DOHH2 (cell line): ENCODE measurements at regions not wholly inside any gene's neighbourhood (a gene's known extent, or its start where the extent isn't known, plus 50 kb on each side); places are given as distances from the start of the nearest gene placed in this dataset.
"Not testable (repeated sequence)": the region's sequence is repeated elsewhere in the genome, so short reads cannot be mapped to it uniquely, and the experiment has no call there.

Source experiments
- H3F3A ChIP-seq: fragments of 200-600 bp; sonication (generic), shearing (Covaris generic); 2 replicates; pipeline ENCODE4 v1.6.0; 2016; ENCODE audit warnings: antibody characterized with exemption, mild to moderate bottlenecking; ENCODE audit not compliant: control insufficient read depth, insufficient read depth
- H3K27ac ChIP-seq: fragments of 200-600 bp; sonication (generic); 2 replicates; pipeline ENCODE4 v1.5.1; 2014; ENCODE audit warnings: low read depth, mild to moderate bottlenecking, low read length, moderate library complexity
- H3K27me3 ChIP-seq: fragments of 200-600 bp; sonication (generic); 2 replicates; pipeline ENCODE4 v1.6.1; 2014; ENCODE audit warnings: mild to moderate bottlenecking, low read length, mixed read lengths; ENCODE audit not compliant: control insufficient read depth
- H3K36me3 ChIP-seq: fragments of 200-600 bp; sonication (generic); 2 replicates; pipeline ENCODE4 v1.6.1; 2014; ENCODE audit warnings: mild to moderate bottlenecking, low read length, moderate library complexity, mixed read lengths; ENCODE audit not compliant: control insufficient read depth
- H3K4me1 ChIP-seq: fragments of 200-600 bp; sonication (generic); 2 replicates; pipeline ENCODE4 v1.6.1; 2014; ENCODE audit warnings: mild to moderate bottlenecking, low read length, mixed read lengths; ENCODE audit not compliant: control insufficient read depth
- H3K4me2 ChIP-seq: fragments of 200-600 bp; sonication (generic); 2 replicates; pipeline ENCODE4 v1.6.0; 2014; ENCODE audit warnings: mild to moderate bottlenecking, low read length, moderate library complexity
- H3K4me3 ChIP-seq: fragments of 200-600 bp; sonication (generic); 2 replicates; pipeline ENCODE4 v1.5.1; 2014; ENCODE audit warnings: mild to moderate bottlenecking, low read length, mixed read lengths
- H3K79me2 ChIP-seq: fragments of 200-600 bp; sonication (generic); 2 replicates; pipeline ENCODE4 v1.6.1; 2014; ENCODE audit warnings: mild to moderate bottlenecking, low read length, mixed read lengths; ENCODE audit not compliant: control insufficient read depth
- H3K9me2 ChIP-seq: fragments of 200-600 bp; sonication (generic); replicated peaks from 2 replicates; pipeline ENCODE4 v1.6.1; 2014; ENCODE audit warnings: mild to moderate bottlenecking, low read length, mixed read lengths; ENCODE audit not compliant: control insufficient read depth
- H3K9me3 ChIP-seq: fragments of 200-600 bp; sonication (generic); 2 replicates; pipeline ENCODE4 v1.6.1; 2014; ENCODE audit warnings: antibody characterized with exemption, low read length, mixed read lengths; ENCODE audit not compliant: control insufficient read depth, insufficient read depth
- H4K20me1 ChIP-seq: fragments of 200-600 bp; sonication (generic); 2 replicates; pipeline ENCODE4 v1.6.0; 2014; ENCODE audit warnings: low read depth, mild to moderate bottlenecking, antibody characterized with exemption, low read length, moderate library complexity; ENCODE audit not compliant: control insufficient read depth, insufficient read depth
- EZH2phosphoT487 ChIP-seq: fragments of 200-600 bp; sonication (generic); IDR thresholded peaks from 2 replicates; pipeline ENCODE4 v1.6.1; 2017; ENCODE audit warnings: borderline replicate concordance, mild to moderate bottlenecking, antibody characterized with exemption, low read length, moderate library complexity, mixed read lengths
- TF ChIP-seq, protein P1 (sequence below): fragments of 200-600 bp; sonication (generic); IDR thresholded peaks from one replicate; pipeline ENCODE4 v1.5.1; 2014; ENCODE audit warnings: antibody characterized with exemption, mild to moderate bottlenecking, low read depth, low read length; ENCODE audit not compliant: poor library complexity, severe bottlenecking

DNA sequence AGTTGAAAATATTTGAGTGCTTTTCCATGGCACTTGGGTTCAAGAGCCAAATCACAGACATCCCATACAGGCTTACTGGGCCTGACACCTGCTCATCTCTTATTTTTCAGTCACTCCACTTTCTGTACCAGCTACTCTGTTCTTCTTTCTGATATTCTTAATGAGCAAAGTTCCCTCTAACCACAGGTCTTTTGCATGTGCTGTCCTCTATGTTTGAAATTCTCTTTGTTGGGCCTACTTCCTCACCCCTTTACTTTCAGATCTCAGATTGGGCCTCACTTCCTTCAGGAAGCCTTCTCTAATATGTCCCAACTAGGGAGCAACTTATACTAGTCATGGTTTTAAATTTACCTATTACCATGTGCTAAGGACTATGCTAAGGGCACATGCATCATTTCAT is 81.8 kb upstream of the RBMS1 start:
- H3K4me1 ChIP-seq, result no peaks in the 10 kb centered on the region
- TF ChIP-seq, protein P1, sequence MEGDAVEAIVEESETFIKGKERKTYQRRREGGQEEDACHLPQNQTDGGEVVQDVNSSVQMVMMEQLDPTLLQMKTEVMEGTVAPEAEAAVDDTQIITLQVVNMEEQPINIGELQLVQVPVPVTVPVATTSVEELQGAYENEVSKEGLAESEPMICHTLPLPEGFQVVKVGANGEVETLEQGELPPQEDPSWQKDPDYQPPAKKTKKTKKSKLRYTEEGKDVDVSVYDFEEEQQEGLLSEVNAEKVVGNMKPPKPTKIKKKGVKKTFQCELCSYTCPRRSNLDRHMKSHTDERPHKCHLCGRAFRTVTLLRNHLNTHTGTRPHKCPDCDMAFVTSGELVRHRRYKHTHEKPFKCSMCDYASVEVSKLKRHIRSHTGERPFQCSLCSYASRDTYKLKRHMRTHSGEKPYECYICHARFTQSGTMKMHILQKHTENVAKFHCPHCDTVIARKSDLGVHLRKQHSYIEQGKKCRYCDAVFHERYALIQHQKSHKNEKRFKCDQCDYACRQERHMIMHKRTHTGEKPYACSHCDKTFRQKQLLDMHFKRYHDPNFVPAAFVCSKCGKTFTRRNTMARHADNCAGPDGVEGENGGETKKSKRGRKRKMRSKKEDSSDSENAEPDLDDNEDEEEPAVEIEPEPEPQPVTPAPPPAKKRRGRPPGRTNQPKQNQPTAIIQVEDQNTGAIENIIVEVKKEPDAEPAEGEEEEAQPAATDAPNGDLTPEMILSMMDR, result no peak
- no peak for TF ChIP-seq EZH2phosphoT487
- H3K79me2 ChIP-seq, result no peaks in the 10 kb centered on the region
- no peaks in the 10 kb centered on the region; the same call in 1 of the 2 replicates for H3K9me3 ChIP-seq
- no peak overlapping the region for H3K4me2 ChIP-seq
- H3F3A ChIP-seq, result no peaks in the 10 kb centered on the region
- H4K20me1 ChIP-seq, result no peaks in the 10 kb centered on the region
- H3K36me3 ChIP-seq, result no peaks in the 10 kb centered on the region
- H3K27me3 ChIP-seq, result no peaks in the 10 kb centered on the region
- H3K9me2 ChIP-seq, result no peaks in the 10 kb centered on the region
- no peak overlapping the region for H3K27ac ChIP-seq
- no peak overlapping the region for H3K4me3 ChIP-seq

DNA sequence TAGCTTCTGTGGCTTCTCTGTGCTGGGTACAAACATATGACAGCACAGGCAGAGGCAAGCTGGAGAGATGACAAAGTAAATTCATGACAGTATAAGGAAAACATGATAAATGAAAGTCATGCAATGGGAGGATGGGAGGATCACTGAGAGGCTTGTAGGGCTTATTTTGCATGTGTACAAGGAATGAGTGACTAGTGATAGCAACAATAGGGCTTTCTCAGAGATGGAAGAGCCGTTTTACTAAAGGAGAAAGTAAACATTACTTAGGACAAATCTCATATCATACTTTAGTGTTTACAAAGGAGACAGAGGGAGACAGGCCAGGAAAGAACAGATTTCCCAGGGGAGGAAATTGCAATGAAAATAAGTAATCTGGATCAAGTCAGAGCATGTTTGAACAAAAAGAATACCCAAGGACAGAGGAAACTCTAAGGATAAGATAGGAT is 82.5 kb upstream of the RBMS1 start:
- H3K36me3 ChIP-seq, result no peaks in the 10 kb centered on the region
- no peaks in the 10 kb centered on the region for H4K20me1 ChIP-seq
- H3K27me3 ChIP-seq, result no peaks in the 10 kb centered on the region
- H3F3A ChIP-seq, result no peaks in the 10 kb centered on the region
- H3K4me3 ChIP-seq, result no peak overlapping the region
- H3K9me2 ChIP-seq, result no peaks in the 10 kb centered on the region
- no peaks in the 10 kb centered on the region for H3K79me2 ChIP-seq
- TF ChIP-seq EZH2phosphoT487, result no peak
- TF ChIP-seq, protein P1, result no peak
- no peak overlapping the region for H3K27ac ChIP-seq
- H3K9me3 ChIP-seq, result no peaks in the 10 kb centered on the region; the same call in 1 of the 2 replicates
- H3K4me1 ChIP-seq, result no peaks in the 10 kb centered on the region
- H3K4me2 ChIP-seq, result no peak overlapping the region

DNA sequence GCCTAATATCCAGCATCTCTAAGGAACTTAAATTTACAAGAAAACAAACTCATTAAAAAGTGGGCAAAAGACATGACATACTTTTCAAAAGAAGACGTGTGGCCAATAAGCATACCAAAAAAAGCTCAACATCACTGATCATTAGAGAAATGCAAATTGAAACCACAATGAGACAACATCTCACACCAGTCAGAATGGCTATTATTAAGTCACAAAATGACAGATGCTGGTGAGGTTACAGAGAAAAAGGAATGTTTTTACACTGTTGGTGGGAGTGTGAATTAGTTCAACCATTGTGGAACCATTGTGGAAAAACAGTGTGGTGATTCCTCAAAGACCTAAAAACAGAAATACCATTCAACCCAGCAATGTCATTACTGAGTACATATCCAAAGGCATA is 83.5 kb upstream of the RBMS1 start:
- H3K4me1 ChIP-seq, H4K20me1 ChIP-seq, H3K36me3 ChIP-seq, H3K79me2 ChIP-seq, H3K27me3 ChIP-seq, H3K4me3 ChIP-seq, H3K9me3 ChIP-seq, H3F3A ChIP-seq, H3K9me2 ChIP-seq, H3K4me2 ChIP-seq, H3K27ac ChIP-seq: not testable (repeated sequence)

DNA sequence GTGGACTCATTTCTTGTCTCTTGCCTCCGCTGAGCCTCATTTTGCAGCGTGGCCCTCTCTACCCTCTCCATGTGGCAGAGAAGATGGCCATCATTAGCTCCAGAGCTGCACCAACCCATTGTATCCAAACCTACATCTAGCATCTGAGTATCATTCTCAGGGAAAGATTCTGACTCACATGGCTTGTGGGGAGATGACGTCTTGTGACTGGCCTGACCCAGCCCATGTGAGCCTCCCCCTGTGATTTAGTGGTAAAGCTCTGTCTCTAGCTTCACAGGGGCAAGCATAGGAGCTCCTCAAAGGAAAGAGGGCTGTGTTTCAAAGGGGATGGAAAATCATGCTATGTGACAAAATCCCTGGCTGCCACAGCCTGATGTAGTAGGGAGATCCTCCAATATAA is 87.4 kb upstream of the RBMS1 start:
- Histone ChIP-seq H3K27ac (no peak overlapping the region), H3F3A (no peaks in the 10 kb centered on the region), H3K36me3 (no peaks in the 10 kb centered on the region), H3K9me2 (no peaks in the 10 kb centered on the region), H4K20me1 (no peaks in the 10 kb centered on the region), H3K79me2 (no peaks in the 10 kb centered on the region), H3K4me2 (no peak overlapping the region), H3K4me3 (no peak overlapping the region), H3K9me3 (no peaks in the 10 kb centered on the region; the same call in 1 of the 2 replicates), H3K27me3 (no peaks in the 10 kb centered on the region), H3K4me1 (no peaks in the 10 kb centered on the region)
- no peak for TF ChIP-seq EZH2phosphoT487
- TF ChIP-seq, protein P1, result no peak
